ENCODE measurements at regions not wholly inside any gene's neighbourhood (a gene's known extent, or its start where the extent isn't known, plus 50 kb on each side); places are given as distances from the start of the nearest gene placed in this dataset.
"Not testable (repeated sequence)": the region's sequence is repeated elsewhere in the genome, so short reads cannot be mapped to it uniquely, and the experiment has no call there.

DNA sequence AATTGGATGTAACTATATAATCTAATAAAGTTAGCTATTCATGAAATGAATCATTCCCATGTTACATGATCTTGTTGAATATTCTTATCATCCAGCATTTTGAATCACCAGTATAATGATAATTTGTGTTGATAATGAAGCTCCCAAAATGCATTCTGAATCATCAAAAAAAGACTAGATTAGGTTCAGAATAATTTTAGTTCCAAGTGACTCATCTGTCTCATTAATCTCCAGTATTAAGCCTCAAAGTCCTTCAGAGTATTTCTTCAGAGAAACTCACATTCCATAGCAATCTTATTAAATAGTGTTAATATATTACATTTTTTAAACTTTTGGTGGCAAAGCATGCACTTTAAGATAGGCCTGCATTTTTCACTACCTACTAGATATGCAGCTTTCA is 207.5 kb downstream of the SLITRK5 start:
- DNase-seq = no peak

- no peak for DNase-seq
These were observed 213.7 kb downstream of the SLITRK5 start for GRCh38 chr13:87884884-87885283.

GRCh38 chr13:87887459-87888123 is 216.4 kb downstream of the SLITRK5 start:
- DNase-seq = no peak

GRCh38 chr13:87889254-87889653 is 218.1 kb downstream of the SLITRK5 start:
- DNase-seq = no peak

- no peak for DNase-seq
These were observed 222.0 kb downstream of the SLITRK5 start for GRCh38 chr13:87893186-87893585.

GRCh38 chr13:87894059-87894458 is 222.9 kb downstream of the SLITRK5 start:
- DNase-seq = no peak

- DNase-seq = no peak
These were observed 232.4 kb downstream of the SLITRK5 start for GRCh38 chr13:87903553-87903952.

DNA sequence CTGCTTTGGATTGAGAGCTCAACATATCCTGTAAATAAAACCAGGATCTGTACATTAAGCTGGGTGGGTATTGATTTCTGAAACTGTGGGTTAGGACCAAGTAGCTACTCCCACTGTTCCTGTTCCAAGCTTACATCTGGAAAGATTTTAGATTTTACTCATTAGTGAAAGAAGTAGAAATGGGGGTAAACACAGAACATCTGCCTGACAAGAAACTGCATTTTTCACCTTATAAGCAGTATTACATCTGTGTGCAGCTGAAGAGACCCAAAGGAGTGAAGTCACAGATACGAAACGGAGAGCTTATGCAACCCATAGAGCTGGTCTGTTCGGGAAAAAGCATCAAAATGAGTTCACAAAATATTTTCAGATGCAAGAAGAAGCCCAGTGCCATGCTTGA is 235.2 kb downstream of the SLITRK5 start:
- DNase-seq = no peak

- DNase-seq = no peak
These were observed 236.0 kb downstream of the SLITRK5 start for GRCh38 chr13:87907202-87907601.

DNA sequence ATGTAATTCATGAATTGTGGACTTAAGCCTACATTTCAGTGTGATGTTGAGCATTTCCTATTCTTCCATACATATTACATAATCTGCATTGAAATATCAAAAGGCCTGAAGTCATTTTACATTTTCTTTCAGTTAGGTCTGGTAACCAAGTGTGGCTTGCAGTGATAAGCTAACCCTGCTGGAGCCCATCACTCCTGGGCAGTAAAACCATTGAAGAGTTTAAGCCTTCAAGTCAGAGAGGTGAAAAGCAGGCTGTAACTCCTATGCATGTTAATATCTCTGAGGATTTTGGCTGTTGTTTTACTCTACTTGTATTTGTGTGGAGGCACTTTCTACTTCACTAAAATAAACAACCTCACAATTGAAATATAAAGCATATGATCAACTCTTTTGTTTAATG is 248.8 kb downstream of the SLITRK5 start:
- DNase-seq = no peak

- DNase-seq = no peak
These were observed 252.6 kb downstream of the SLITRK5 start for GRCh38 chr13:87923753-87924152.

- DNase-seq = no peak
These were observed 253.8 kb downstream of the SLITRK5 start for GRCh38 chr13:87925006-87925405.

- DNase-seq = no peak
These were observed 269.6 kb downstream of the SLITRK5 start for GRCh38 chr13:87940776-87941175.

GRCh38 chr13:87941226-87941625 is 270.1 kb downstream of the SLITRK5 start:
- no peak for DNase-seq

- DNase-seq = no peak
These were observed 271.0 kb downstream of the SLITRK5 start for GRCh38 chr13:87942205-87942604.

DNA sequence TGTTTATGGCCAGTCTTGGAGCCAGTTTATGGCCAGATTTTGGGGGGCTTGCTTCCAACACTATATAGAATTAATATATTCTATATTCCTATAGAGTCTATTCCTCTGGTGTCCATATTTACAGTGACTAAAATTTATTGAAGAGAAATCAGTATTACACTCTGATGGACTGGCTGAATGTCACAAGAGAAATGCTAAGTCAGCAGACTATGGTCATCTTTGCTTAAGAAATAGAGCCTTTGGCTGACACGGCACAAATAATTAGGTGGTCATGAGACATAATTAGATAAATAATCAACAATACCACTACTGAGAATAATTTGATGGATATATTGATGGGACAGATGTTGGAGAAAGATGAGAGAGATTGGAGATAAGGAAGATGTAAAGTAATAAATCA is 272.9 kb downstream of the SLITRK5 start:
- DNase-seq = no peak

DNA sequence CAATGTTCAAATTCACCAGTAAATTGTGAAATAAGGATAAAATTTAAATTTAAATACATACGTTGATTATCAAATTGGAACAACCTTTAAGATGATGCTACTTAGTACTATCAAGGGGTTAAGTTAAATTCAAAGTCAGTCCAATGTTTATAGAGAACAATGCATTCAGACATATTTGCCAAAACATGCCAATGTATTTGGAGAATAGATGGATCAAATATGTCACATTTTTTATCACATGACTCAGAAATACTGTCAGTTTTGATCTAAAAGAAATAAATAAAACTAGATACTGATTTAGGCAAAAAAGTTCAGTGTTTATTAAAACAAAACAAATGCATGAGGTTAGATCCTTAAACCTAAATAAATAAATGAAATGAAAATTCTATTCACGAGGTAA is 281.2 kb downstream of the SLITRK5 start:
- DNase-seq = no peak

DNA sequence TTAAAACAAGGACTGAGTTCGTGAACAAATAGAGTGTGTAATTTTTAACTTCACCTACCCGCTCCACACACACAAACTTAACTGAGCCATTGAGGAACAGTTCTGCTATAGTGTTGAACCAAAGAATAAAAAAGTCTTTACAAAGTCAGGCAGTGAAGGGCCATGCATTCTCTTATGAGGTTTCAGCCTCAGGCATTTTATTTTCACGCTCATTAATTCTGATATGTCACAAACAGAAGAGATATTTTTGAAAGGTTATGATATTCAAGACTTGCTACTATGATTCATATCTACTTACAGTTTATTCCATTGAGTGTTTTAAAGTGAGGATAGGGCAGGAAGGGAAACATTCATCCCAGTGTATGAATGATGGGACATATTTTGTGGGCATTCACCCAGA is 282.2 kb downstream of the SLITRK5 start:
- DNase-seq = no peak

GRCh38 chr13:87954091-87954490 is 282.9 kb downstream of the SLITRK5 start:
- DNase-seq = no peak

DNA sequence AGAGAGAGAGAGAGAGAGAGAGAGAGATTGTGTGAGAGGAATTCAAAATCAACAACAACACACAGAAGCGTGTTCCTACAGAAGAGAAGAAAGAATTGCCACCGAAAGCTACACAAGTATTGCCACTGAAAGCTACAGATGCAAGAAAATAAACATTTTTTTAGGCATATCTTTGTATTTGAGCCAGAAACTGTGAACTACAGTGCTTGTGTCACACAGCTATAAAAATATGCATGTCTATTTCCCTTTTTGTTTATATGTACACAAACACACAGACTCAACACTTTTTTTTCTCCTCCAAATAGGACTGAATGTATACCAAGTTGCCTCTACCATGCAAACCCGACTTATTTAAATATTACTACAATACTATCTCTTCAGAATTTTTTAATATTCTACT is 290.4 kb downstream of the SLITRK5 start:
- no peak for DNase-seq

DNA sequence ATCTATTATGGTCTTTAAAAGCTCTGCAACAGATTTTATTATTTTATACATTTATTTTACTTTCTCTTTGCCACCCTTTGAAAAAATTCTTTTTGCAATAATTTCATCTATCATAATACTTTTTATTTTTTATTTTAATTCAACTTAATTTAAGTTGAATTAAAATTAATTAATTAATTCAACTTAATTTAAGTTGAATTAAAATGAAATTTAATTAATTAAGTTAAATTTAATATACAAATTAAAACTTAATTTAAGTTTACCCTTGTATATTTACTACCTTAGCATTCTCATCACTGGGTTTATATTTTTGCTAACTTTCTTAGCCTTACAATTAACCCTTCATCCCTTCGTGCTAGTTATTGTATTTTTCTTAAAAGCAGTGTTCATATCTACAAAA is 301.4 kb downstream of the SLITRK5 start:
- DNase-seq = no peak

DNA sequence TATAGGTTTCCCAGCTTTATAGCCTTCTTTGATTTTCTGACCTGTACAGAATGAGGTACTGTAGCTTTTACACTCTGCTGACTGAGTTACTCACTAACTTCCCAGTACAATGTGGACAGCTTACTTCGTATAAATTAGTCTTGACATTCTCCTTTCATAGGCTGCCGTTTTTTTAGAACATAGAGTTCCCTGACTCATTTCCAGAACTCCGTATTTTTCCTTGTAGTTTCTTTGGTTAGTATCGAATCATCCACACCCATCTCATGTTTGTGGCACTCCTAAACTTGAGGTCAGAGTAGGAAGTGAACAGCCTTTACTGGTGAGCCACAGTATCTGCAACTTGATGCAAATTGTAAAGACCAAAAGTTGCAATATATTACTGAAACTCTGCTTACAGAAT is 303.9 kb downstream of the SLITRK5 start:
- DNase-seq = no peak

DNA sequence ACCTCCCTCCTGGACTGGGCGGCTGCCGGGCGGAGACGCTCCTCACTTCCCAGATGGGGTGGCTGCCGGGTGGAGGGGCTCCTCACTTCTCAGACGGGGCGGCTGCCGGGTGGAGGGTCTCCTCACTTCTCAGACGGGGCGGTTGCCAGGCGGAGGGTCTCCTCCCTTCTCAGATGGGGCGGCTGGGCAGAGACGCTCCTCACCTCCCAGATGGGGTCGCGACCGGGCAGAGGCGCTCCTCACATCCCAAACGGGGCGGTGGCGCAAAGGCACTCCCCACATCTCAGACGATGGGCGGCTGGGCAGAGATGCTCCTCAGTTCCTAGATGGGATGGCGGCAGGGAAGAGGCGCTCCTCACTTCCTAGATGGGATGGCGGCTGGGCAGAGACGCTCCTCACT is 305.5 kb downstream of the SLITRK5 start:
- DNase-seq = not testable (repeated sequence)

DNA sequence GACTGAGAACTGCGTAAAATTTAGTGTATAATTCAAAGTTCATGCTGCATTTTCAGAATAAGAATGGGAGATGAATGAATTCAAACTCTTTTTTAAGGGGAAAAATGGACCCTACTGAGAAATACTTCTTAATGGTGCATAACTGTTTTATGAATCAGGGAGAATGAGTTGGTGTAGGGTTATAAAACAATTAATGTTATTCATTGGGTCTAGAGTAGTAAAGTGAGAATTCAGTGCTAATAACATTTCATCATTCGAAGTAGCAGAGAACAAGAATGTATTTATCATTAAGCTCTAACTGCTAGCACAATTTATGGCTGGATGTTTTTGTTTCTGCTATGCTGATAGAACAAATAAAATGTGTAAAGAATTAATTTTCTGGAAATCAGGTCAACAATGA is 310.2 kb downstream of the SLITRK5 start:
- no peak for DNase-seq

- no peak for DNase-seq
These were observed 311.2 kb downstream of the SLITRK5 start for GRCh38 chr13:87982400-87982799.

Data from cerebellar nuclear complex (tissue), 1 donor.